ENCODE measurements at regions not wholly inside any gene's neighbourhood (a gene's known extent, or its start where the extent isn't known, plus 50 kb on each side); places are given as distances from the start of the nearest gene placed in this dataset.
"Not testable (repeated sequence)": the region's sequence is repeated elsewhere in the genome, so short reads cannot be mapped to it uniquely, and the experiment has no call there.

DNA sequence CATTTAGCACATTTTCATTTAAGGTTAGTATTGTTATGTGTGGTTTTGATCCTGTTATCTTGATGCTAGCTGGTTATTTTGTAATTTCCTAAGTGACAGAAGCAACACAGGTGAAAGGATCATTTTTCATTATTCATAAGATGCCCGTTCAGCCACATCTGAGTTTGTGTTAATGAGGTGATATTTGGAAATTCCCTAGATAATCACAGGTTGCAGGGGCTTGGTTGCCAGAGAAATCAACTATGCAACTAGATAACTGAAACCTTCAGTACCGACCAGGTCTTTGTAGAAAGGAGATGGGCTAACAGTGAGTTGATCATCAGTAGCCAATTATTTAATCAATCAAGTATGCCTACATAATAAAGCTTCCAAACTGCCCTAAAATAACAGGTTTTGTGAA is 121.3 kb upstream of the UFM1 start:
- H3K4me3 Mint-ChIP-seq: no peak overlapping the region
- Histone ChIP-seq H3K27ac (ENCODE audit: low read depth in 1 of 2, low read length in 2 of 2) (no peak overlapping the region), H3K36me3 (ENCODE audit: insufficient read depth, low read length) (no peaks in the 10 kb centered on the region), H3K9me3 (ENCODE audit: control insufficient read depth in 1 of 2, insufficient read depth in 1 of 2, low read length in 2 of 2) (no peaks in the 10 kb centered on the region), H3K4me3 (ENCODE audit: low read length) (no peak overlapping the region), H3K4me1 (ENCODE audit: insufficient read depth, low read length) (no peaks in the 10 kb centered on the region), H3K27me3 (ENCODE audit: control insufficient read depth in 1 of 2, insufficient read depth in 2 of 2, low read length in 2 of 2) (no peaks in the 10 kb centered on the region)
- H3K36me3 Mint-ChIP-seq (ENCODE audit: low read depth): no peaks in the 10 kb centered on the region
- no peaks in the 10 kb centered on the region for H3K27me3 Mint-ChIP-seq
- POLR2A ChIA-PET: no interaction called here
- ATAC-seq (ENCODE audit: poor library complexity) (no peak), DNase-seq (no peak)
- H3K4me1 Mint-ChIP-seq (ENCODE audit: low read depth): no peaks in the 10 kb centered on the region
- no peak overlapping the region for H3K27ac Mint-ChIP-seq
- CTCF ChIA-PET: no interaction called here
- TF ChIP-seq, protein P1, sequence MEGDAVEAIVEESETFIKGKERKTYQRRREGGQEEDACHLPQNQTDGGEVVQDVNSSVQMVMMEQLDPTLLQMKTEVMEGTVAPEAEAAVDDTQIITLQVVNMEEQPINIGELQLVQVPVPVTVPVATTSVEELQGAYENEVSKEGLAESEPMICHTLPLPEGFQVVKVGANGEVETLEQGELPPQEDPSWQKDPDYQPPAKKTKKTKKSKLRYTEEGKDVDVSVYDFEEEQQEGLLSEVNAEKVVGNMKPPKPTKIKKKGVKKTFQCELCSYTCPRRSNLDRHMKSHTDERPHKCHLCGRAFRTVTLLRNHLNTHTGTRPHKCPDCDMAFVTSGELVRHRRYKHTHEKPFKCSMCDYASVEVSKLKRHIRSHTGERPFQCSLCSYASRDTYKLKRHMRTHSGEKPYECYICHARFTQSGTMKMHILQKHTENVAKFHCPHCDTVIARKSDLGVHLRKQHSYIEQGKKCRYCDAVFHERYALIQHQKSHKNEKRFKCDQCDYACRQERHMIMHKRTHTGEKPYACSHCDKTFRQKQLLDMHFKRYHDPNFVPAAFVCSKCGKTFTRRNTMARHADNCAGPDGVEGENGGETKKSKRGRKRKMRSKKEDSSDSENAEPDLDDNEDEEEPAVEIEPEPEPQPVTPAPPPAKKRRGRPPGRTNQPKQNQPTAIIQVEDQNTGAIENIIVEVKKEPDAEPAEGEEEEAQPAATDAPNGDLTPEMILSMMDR (IDR thresholded peaks at IDR 0.05): no peak
- intact Hi-C loops (cut with DNase I, micrococcal nuclease): no loop called here
- peaks cover 4% of the 10 kb centered on the region for H3K9me3 Mint-ChIP-seq

DNA sequence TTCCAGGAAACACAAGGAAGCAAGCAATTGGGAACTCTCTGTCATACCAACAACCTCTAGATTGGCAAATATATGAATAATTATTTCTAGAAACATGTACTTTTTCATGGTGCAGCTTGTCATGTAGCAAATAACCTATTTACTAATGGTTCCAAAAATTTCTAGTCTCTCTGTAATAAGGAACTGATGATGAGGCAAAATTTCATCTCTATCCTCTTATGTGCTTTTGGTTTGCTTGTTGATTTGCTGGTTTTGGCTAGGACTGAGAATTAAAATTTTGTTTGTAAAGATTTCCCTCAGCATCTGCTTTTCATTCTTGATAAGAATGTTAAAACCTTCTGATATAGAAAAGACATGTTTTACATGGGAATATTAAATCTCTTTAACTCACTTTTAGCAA is 123.2 kb upstream of the UFM1 start:
- Histone ChIP-seq H3K4me3 (ENCODE audit: low read length) (no peak overlapping the region), H3K27ac (ENCODE audit: low read depth in 1 of 2, low read length in 2 of 2) (no peak overlapping the region), H3K27me3 (ENCODE audit: control insufficient read depth in 1 of 2, insufficient read depth in 2 of 2, low read length in 2 of 2) (no peaks in the 10 kb centered on the region), H3K9me3 (ENCODE audit: control insufficient read depth in 1 of 2, insufficient read depth in 1 of 2, low read length in 2 of 2) (no peaks in the 10 kb centered on the region), H3K4me1 (ENCODE audit: insufficient read depth, low read length) (no peaks in the 10 kb centered on the region), H3K36me3 (ENCODE audit: insufficient read depth, low read length) (no peaks in the 10 kb centered on the region)
- no peak overlapping the region for H3K27ac Mint-ChIP-seq
- DNase-seq: no peak
- POLR2A ChIA-PET: no interaction called here
- no peaks in the 10 kb centered on the region for H3K9me3 Mint-ChIP-seq
- H3K4me1 Mint-ChIP-seq (ENCODE audit: low read depth): no peaks in the 10 kb centered on the region
- TF ChIP-seq, protein P1 (IDR thresholded peaks at IDR 0.05): no peak
- no peaks in the 10 kb centered on the region for H3K27me3 Mint-ChIP-seq
- H3K36me3 Mint-ChIP-seq (ENCODE audit: low read depth): no peaks in the 10 kb centered on the region
- CTCF ChIA-PET: no interaction called here
- no peak overlapping the region for H3K4me3 Mint-ChIP-seq
- no peak for ATAC-seq (ENCODE audit: poor library complexity)
- intact Hi-C loops (cut with DNase I, micrococcal nuclease): no loop called here

- Mint-ChIP-seq H3K4me3 (no peak overlapping the region), H3K27ac (no peak overlapping the region), H3K27me3 (no peaks in the 10 kb centered on the region), H3K36me3 (ENCODE audit: low read depth) (no peaks in the 10 kb centered on the region), H3K9me3 (no peaks in the 10 kb centered on the region), H3K4me1 (ENCODE audit: low read depth) (no peaks in the 10 kb centered on the region)
- no peaks in the 10 kb centered on the region for H3K27me3 ChIP-seq (ENCODE audit: control insufficient read depth in 1 of 2, insufficient read depth in 2 of 2, low read length in 2 of 2)
- TF ChIP-seq, protein P1 (IDR thresholded peaks at IDR 0.05): no peak
- no peaks in the 10 kb centered on the region for H3K36me3 ChIP-seq (ENCODE audit: insufficient read depth, low read length)
- ATAC-seq (ENCODE audit: poor library complexity) (no peak), DNase-seq (no peak)
- intact Hi-C loops (cut with DNase I, micrococcal nuclease): no loop called here
- no peak overlapping the region for H3K4me3 ChIP-seq (ENCODE audit: low read length)
- H3K9me3 ChIP-seq (ENCODE audit: control insufficient read depth in 1 of 2, insufficient read depth in 1 of 2, low read length in 2 of 2): no peaks in the 10 kb centered on the region
- ChIA-PET POLR2A (no interaction called here), CTCF (no interaction called here)
- H3K4me1 ChIP-seq (ENCODE audit: insufficient read depth, low read length): no peaks in the 10 kb centered on the region
- H3K27ac ChIP-seq (ENCODE audit: low read depth in 1 of 2, low read length in 2 of 2): no peak overlapping the region
Measured at GRCh38 chr13:38223089-38223488, 126.6 kb upstream of the UFM1 start.

- H3K9me3 Mint-ChIP-seq; H3K27me3 ChIP-seq (ENCODE audit: control insufficient read depth in 1 of 2, insufficient read depth in 2 of 2, low read length in 2 of 2); H3K27me3 Mint-ChIP-seq; H3K4me3 Mint-ChIP-seq; intact Hi-C loops (cut with DNase I, micrococcal nuclease); POLR2A ChIA-PET; H3K27ac Mint-ChIP-seq; CTCF ChIA-PET; H3K4me3 ChIP-seq (ENCODE audit: low read length); H3K4me1 ChIP-seq (ENCODE audit: insufficient read depth, low read length); DNase-seq; H3K4me1 Mint-ChIP-seq (ENCODE audit: low read depth); H3K36me3 Mint-ChIP-seq (ENCODE audit: low read depth); H3K9me3 ChIP-seq (ENCODE audit: control insufficient read depth in 1 of 2, insufficient read depth in 1 of 2, low read length in 2 of 2); H3K36me3 ChIP-seq (ENCODE audit: insufficient read depth, low read length); H3K27ac ChIP-seq (ENCODE audit: low read depth in 1 of 2, low read length in 2 of 2); ATAC-seq (ENCODE audit: poor library complexity): not testable (repeated sequence)
Measured at GRCh38 chr13:38221120-38221519, 128.5 kb upstream of the UFM1 start.

All from CD4-positive, alpha-beta T cell (primary cell).